ENCODE measurements at regions not wholly inside any gene's neighbourhood (a gene's known extent, or its start where the extent isn't known, plus 50 kb on each side); places are given as distances from the start of the nearest gene placed in this dataset.
"Not testable (repeated sequence)": the region's sequence is repeated elsewhere in the genome, so short reads cannot be mapped to it uniquely, and the experiment has no call there.

- Mint-ChIP-seq H3K4me3 (no peak overlapping the region), H3K27ac (ENCODE audit: unreplicated experiment) (no peak overlapping the region), H3K27me3 (ENCODE audit: low read depth) (no peaks in the 10 kb centered on the region), H3K9me3 (no peaks in the 10 kb centered on the region), H3K4me1 (no peaks in the 10 kb centered on the region), H3K36me3 (ENCODE audit: low read depth) (no peaks in the 10 kb centered on the region)
- TF ChIP-seq CTCF (conservative IDR thresholded peaks at IDR 0.05), result no peak
- no peak for DNase-seq (ENCODE audit: low read depth, low spot score)
Measured at GRCh38 chr6:97347111-97347510, 64.1 kb upstream of the MMS22L start.

- H3K27me3 Mint-ChIP-seq (ENCODE audit: low read depth), result no peaks in the 10 kb centered on the region
- H3K9me3 Mint-ChIP-seq, result no peaks in the 10 kb centered on the region
- no peak for TF ChIP-seq CTCF (conservative IDR thresholded peaks at IDR 0.05)
- H3K36me3 Mint-ChIP-seq (ENCODE audit: low read depth), result no peaks in the 10 kb centered on the region
- DNase-seq (ENCODE audit: low read depth, low spot score), result no peak
- no peak overlapping the region for H3K4me3 Mint-ChIP-seq
- no peaks in the 10 kb centered on the region for H3K4me1 Mint-ChIP-seq
- no peak overlapping the region for H3K27ac Mint-ChIP-seq (ENCODE audit: unreplicated experiment)
Measured at GRCh38 chr6:97361286-97361685, 78.3 kb upstream of the MMS22L start.

DNA sequence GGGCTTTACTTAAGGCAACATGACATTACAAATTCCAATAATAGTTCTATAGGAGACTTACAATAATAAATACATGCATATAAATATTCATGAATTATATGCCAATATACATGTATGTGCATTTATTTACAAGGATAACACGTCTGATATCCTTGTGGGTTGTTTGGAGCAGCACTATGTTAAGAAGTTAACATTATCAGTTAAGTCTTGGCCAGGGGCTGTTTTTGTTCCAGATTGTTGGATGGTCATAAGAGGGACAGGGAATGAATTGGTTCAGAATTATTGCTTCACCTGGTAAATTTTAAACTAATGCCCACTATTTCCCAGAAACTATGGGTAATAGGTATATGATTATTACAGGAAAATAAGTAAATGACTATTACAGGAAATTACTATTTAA is 81.3 kb upstream of the MMS22L start:
- DNase-seq (ENCODE audit: low read depth, low spot score), result no peak
- Mint-ChIP-seq H3K27ac (ENCODE audit: unreplicated experiment) (no peak overlapping the region), H3K27me3 (ENCODE audit: low read depth) (no peaks in the 10 kb centered on the region), H3K36me3 (ENCODE audit: low read depth) (no peaks in the 10 kb centered on the region), H3K4me3 (no peak overlapping the region), H3K4me1 (no peaks in the 10 kb centered on the region), H3K9me3 (no peaks in the 10 kb centered on the region)
- no peak for TF ChIP-seq CTCF (conservative IDR thresholded peaks at IDR 0.05)

DNA sequence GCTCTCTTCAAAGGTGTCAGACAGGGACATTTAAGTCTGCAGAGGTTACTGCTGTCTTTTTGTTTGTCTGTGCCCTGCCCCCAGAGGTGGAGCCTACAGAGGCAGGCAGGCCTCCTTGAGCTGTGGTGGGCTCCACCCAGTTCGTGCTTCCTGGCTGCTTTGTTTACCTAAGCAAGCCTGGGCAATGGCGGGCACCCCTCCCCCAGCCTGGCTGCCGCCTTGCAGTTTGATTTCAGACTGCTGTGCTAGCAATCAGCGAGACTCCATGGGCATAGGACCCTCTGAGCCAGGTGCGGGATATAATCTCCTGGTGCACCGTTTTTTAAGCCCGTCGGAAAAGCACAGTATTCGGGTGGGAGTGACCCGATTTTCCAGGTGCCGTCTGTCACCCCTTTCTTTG is 99.1 kb upstream of the MMS22L start:
- H3K27me3 Mint-ChIP-seq (ENCODE audit: low read depth); H3K9me3 Mint-ChIP-seq; H3K27ac Mint-ChIP-seq (ENCODE audit: unreplicated experiment); DNase-seq (ENCODE audit: low read depth, low spot score); H3K36me3 Mint-ChIP-seq (ENCODE audit: low read depth); H3K4me3 Mint-ChIP-seq; H3K4me1 Mint-ChIP-seq: not testable (repeated sequence)

DNA sequence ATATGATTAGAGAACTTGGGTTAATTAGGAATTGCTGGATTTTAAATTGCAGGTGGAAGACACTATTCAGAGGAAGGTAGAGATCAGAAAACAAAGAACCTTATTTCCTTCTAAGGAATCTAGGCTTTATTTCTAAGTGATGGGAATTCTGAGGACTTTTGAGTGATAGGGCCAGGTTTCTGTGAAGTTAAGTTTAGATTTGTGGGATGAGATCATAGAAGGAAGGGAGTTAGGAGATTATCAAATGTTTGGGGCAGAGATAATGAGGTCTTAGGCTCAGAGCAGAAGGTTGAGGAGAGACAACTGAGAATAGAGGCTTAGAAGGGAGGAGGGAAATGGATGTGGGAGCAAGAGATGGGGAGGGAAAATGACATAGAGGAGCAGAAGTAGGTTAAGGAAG is 109.7 kb upstream of the MMS22L start:
- no peak for TF ChIP-seq CTCF (conservative IDR thresholded peaks at IDR 0.05)
- no peak for DNase-seq (ENCODE audit: low read depth, low spot score)
- Mint-ChIP-seq H3K36me3 (ENCODE audit: low read depth) (no peaks in the 10 kb centered on the region), H3K9me3 (no peaks in the 10 kb centered on the region), H3K4me1 (peaks cover 3% of the 10 kb centered on the region), H3K4me3 (no peak overlapping the region), H3K27me3 (ENCODE audit: low read depth) (no peaks in the 10 kb centered on the region), H3K27ac (ENCODE audit: unreplicated experiment) (no peak overlapping the region)

DNA sequence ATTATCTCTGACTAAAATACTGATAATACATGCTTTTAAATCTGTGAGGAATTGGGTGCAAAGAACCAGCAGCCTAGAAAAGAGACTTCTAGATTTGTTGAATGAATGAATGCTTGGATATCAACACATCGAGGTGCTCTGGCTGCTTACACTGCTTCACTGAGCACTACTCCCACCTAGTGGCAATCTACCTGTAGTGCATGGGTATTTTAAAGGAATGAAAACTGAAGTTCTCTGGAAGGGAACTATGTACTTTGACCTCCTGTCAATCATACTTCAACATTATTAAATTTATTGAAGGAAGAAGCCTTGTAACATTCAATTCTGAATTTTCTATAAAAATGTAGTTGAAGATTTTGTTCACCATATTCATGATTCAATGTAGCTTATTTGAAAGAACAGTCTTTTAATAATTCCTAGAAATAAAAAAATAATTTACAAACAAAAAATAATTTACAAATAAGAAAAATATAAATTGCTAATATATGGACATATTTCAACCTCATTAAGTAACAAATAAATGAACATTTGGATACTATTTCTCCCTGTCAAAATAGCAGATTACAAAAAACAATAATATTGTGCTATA is 111.2 kb upstream of the MMS22L start:
- H3K9me3 Mint-ChIP-seq, result no peaks in the 10 kb centered on the region

More for the DNA sequence above, 111.2 kb upstream of the MMS22L start:
- H3K4me3 Mint-ChIP-seq, result no peak overlapping the region
- no peak overlapping the region for H3K27ac Mint-ChIP-seq (ENCODE audit: unreplicated experiment)
- TF ChIP-seq CTCF (conservative IDR thresholded peaks at IDR 0.05), result peak; percentile 95
- peak; percentile 55 for DNase-seq (ENCODE audit: low read depth, low spot score)
- H3K4me1 Mint-ChIP-seq, result peaks cover 3% of the 10 kb centered on the region
- H3K36me3 Mint-ChIP-seq (ENCODE audit: low read depth), result no peaks in the 10 kb centered on the region
- H3K27me3 Mint-ChIP-seq (ENCODE audit: low read depth), result no peaks in the 10 kb centered on the region
